SW 1271 (cell line): ENCODE measurements at regions not wholly inside any gene's neighbourhood (a gene's known extent, or its start where the extent isn't known, plus 50 kb on each side); places are given as distances from the start of the nearest gene placed in this dataset.
A peak's percentile ranks its signal among the peaks of the same experiment; 100 is the strongest.
"Not testable (repeated sequence)": the region's sequence is repeated elsewhere in the genome, so short reads cannot be mapped to it uniquely, and the experiment has no call there.

Experiments used
- DNase-seq, 2 experiments: peaks; one replicate each; lab custom pipeline; 2025; lab: John Stamatoyannopoulos, UW

- DNase-seq: no peak
Measured at GRCh38 chr10:65275296-65275695, 1650.5 kb upstream of the LRRTM3 start.

GRCh38 chr10:65284495-65285041 lies 1641.3 kb upstream of the LRRTM3 start:
- no peak for DNase-seq

GRCh38 chr10:65285726-65286125 lies 1640.1 kb upstream of the LRRTM3 start:
- DNase-seq: not testable (repeated sequence)

- DNase-seq: no peak
Measured at GRCh38 chr10:65291286-65291685, 1634.5 kb upstream of the LRRTM3 start.

- DNase-seq: no peak
Measured at GRCh38 chr10:65292551-65292950, 1633.3 kb upstream of the LRRTM3 start.

GRCh38 chr10:65294329-65294728 lies 1631.5 kb upstream of the LRRTM3 start:
- DNase-seq: peak in 1 of 2 experiments; percentile 4

- no peak for DNase-seq
Measured at GRCh38 chr10:65301181-65301580, 1624.7 kb upstream of the LRRTM3 start.

- DNase-seq: no peak
Measured at GRCh38 chr10:65306201-65306600, 1619.6 kb upstream of the LRRTM3 start.

GRCh38 chr10:65312876-65313275 lies 1613.0 kb upstream of the LRRTM3 start:
- no peak for DNase-seq

- DNase-seq: no peak
Measured at GRCh38 chr10:65313406-65313805, 1612.4 kb upstream of the LRRTM3 start.

GRCh38 chr10:65314253-65314652 lies 1611.6 kb upstream of the LRRTM3 start:
- no peak for DNase-seq

GRCh38 chr10:65319493-65319892 lies 1606.3 kb upstream of the LRRTM3 start:
- DNase-seq: no peak

GRCh38 chr10:65320236-65321026 lies 1605.4 kb upstream of the LRRTM3 start:
- no peak for DNase-seq

- DNase-seq: no peak
Measured at GRCh38 chr10:65323802-65324201, 1602.0 kb upstream of the LRRTM3 start.

GRCh38 chr10:65325913-65326312 lies 1599.9 kb upstream of the LRRTM3 start:
- DNase-seq: no peak

- no peak for DNase-seq
Measured at GRCh38 chr10:65328486-65328885, 1597.3 kb upstream of the LRRTM3 start.

- no peak for DNase-seq
Measured at GRCh38 chr10:65335311-65335710, 1590.5 kb upstream of the LRRTM3 start.

GRCh38 chr10:65340340-65340739 lies 1585.5 kb upstream of the LRRTM3 start:
- no peak for DNase-seq

GRCh38 chr10:65341323-65341925 lies 1584.4 kb upstream of the LRRTM3 start:
- peak in 1 of 2 experiments; percentile 25 for DNase-seq

- DNase-seq: no peak
Measured at GRCh38 chr10:65342245-65342644, 1583.6 kb upstream of the LRRTM3 start.

GRCh38 chr10:65346466-65346865 lies 1579.4 kb upstream of the LRRTM3 start:
- DNase-seq: no peak

GRCh38 chr10:65348637-65349036 lies 1577.2 kb upstream of the LRRTM3 start:
- no peak for DNase-seq

- DNase-seq: no peak
Measured at GRCh38 chr10:65350611-65351010, 1575.2 kb upstream of the LRRTM3 start.
